GM12878 (cell line): ENCODE measurements at regions not wholly inside any gene's neighbourhood (a gene's known extent, or its start where the extent isn't known, plus 50 kb on each side); places are given as distances from the start of the nearest gene placed in this dataset.

ENCODE experiments used
- ATAC-seq: fragments of 200-7000 bp; cut with Tn5 transposase; 3 replicates; pipeline ENCODE4 v1.9.1; 2020; ENCODE audit warnings: mild to moderate bottlenecking, moderate library complexity
- BruUV-seq: library from RNA; stranded (reverse); fragments of 400-500 nt; replicated peaks from 2 replicates; lab custom pipeline; 2021; lab: Mats Ljungman, UMichigan
- CTCF ChIA-PET: fragments of 300-600 bp; sonication (Branson Sonifier 250); formaldehyde crosslinking; extraction: SDS; loops from one replicate; lab custom pipeline; 2021; ENCODE audit warnings: inconsistent platforms; lab: Yijun Ruan, JAX
- POLR2A ChIA-PET: fragments of 350-600 bp; formaldehyde crosslinking; extraction: SDS; loops from one replicate; lab custom pipeline; 2021; ENCODE audit warnings: inconsistent platforms; lab: Charles Lee
- RAD21 ChIA-PET: fragments of 300-600 bp; sonication (Branson Sonifier 250); formaldehyde crosslinking; loops from one replicate; lab custom pipeline; 2023; ENCODE audit warnings: antibody characterized with exemption; ENCODE audit not compliant: unreplicated experiment; lab: Charles Lee
- SMC1A ChIA-PET: fragments of 300-600 bp; sonication (Branson Sonifier 250); formaldehyde crosslinking; loops from one replicate; lab custom pipeline; 2023; ENCODE audit not compliant: unreplicated experiment, uncharacterized antibody; lab: Charles Lee
- DNase-seq: peaks from one replicate; pipeline ENCODE4 v3.0.0-alpha.2; 2011; ENCODE audit warnings: low read depth, low spot score
- FAIRE-seq: peaks from 3 replicates; lab custom pipeline; 2011; peaks lifted over from hg19 to GRCh38; lab: Jason Lieb, UNC
- H2AFZ ChIP-seq: 2 replicates; pipeline ENCODE4 v1.6.0; 2011; ENCODE audit warnings: low read depth, low read length, control low read depth; ENCODE audit not compliant: control insufficient read depth
- H3K27ac ChIP-seq: 2 replicates; pipeline ENCODE4 v1.5.1; 2011; ENCODE audit warnings: control low read depth; ENCODE audit not compliant: control insufficient read depth, insufficient read depth
- H3K27me3 ChIP-seq, 2 experiments: replicated peaks in 1 of 2; 2 replicates each; pipeline versions ENCODE4 v1.6.0 to v1.6.1; 2011; ENCODE audit warnings: low read length in 1 of 2; ENCODE audit not compliant: control insufficient read depth in 2 of 2, insufficient read depth in 2 of 2
- H3K36me3 ChIP-seq, 2 experiments: 2 replicates each; pipeline ENCODE4 v1.5.1; 2011; ENCODE audit warnings: low read length in 1 of 2; ENCODE audit not compliant: control insufficient read depth in 2 of 2, insufficient read depth in 2 of 2
- H3K4me1 ChIP-seq: 2 replicates; pipeline ENCODE4 v1.6.1; 2011; ENCODE audit warnings: mild to moderate bottlenecking, low read length, moderate library complexity, mixed read lengths; ENCODE audit not compliant: control insufficient read depth, insufficient read depth
- H3K4me2 ChIP-seq: 2 replicates; pipeline ENCODE4 v1.6.0; 2011; ENCODE audit warnings: control low read depth; ENCODE audit not compliant: control insufficient read depth, insufficient read depth
- H3K4me3 ChIP-seq: fragments of 200-600 bp; sonication (generic); 2 replicates; pipeline ENCODE4 v1.5.1; 2016
- H3K79me2 ChIP-seq: 2 replicates; pipeline ENCODE4 v1.6.0; 2011; ENCODE audit warnings: low read length; ENCODE audit not compliant: control insufficient read depth, insufficient read depth
- H3K9ac ChIP-seq: 2 replicates; pipeline ENCODE4 v1.8.0; 2011; ENCODE audit warnings: low read length, control low read depth, mixed read lengths; ENCODE audit not compliant: control insufficient read depth, insufficient read depth
- H3K9me3 ChIP-seq: replicated peaks from 3 replicates; pipeline ENCODE4 v1.5.1; 2011; ENCODE audit warnings: mild to moderate bottlenecking, low read length; ENCODE audit not compliant: control insufficient read depth, insufficient read depth
- H4K20me1 ChIP-seq: 2 replicates; pipeline ENCODE4 v1.6.0; 2011; ENCODE audit not compliant: control insufficient read depth, insufficient read depth
- BMI1 ChIP-seq: fragments of 450-650 bp; IDR thresholded peaks from 2 replicates; pipeline ENCODE4 v1.6.1; 2016; ENCODE audit warnings: mild to moderate bottlenecking, moderate library complexity, borderline replicate concordance
- CBFB ChIP-seq: IDR thresholded peaks from 2 replicates; pipeline ENCODE4 v1.6.1; 2016; ENCODE audit warnings: antibody characterized with exemption, low read depth
- CHD2 ChIP-seq: IDR thresholded peaks from 2 replicates; pipeline ENCODE4 v1.6.1; 2011; ENCODE audit warnings: low read depth, low read length, improper control_type of control experiment, borderline replicate concordance
- FOXK2 ChIP-seq: fragments of 450-650 bp; IDR thresholded peaks from 2 replicates; pipeline ENCODE4 v1.6.1; 2017; ENCODE audit warnings: mild to moderate bottlenecking, moderate library complexity
- HDAC6 ChIP-seq: fragments of 200-600 bp; sonication (generic); IDR thresholded peaks from one replicate; pipeline ENCODE4 v1.8.0; 2017; ENCODE audit warnings: antibody characterized with exemption; ENCODE audit not compliant: unreplicated experiment
- KLF5 ChIP-seq: fragments of 450-650 bp; IDR thresholded peaks from 2 replicates; pipeline ENCODE4 v1.6.1; 2014; ENCODE audit warnings: mild to moderate bottlenecking; ENCODE audit not compliant: partially characterized antibody
- MEF2B ChIP-seq: fragments of 450-650 bp; IDR thresholded peaks from 2 replicates; pipeline ENCODE4 v1.6.1; 2018; ENCODE audit warnings: mild to moderate bottlenecking, moderate library complexity; ENCODE audit not compliant: partially characterized antibody, poor library complexity, severe bottlenecking
- NBN ChIP-seq: fragments of 450-650 bp; IDR thresholded peaks from 2 replicates; pipeline ENCODE4 v1.6.1; 2016
- NR2C2 ChIP-seq: IDR thresholded peaks from 2 replicates; pipeline ENCODE4 v1.6.1; 2011; ENCODE audit warnings: borderline replicate concordance, low read depth; ENCODE audit not compliant: control insufficient read depth, insufficient read length
- RAD51 ChIP-seq: fragments of 450-650 bp; IDR thresholded peaks from 2 replicates; pipeline ENCODE4 v1.6.1; 2016; ENCODE audit warnings: moderate library complexity, mild to moderate bottlenecking, inconsistent platforms
- RCOR1 ChIP-seq: conservative IDR thresholded peaks from 2 replicates; pipeline ENCODE4 v1.6.1; 2012; ENCODE audit warnings: low read depth, low read length, improper control_type of control experiment
- RUNX3 ChIP-seq: IDR thresholded peaks from 2 replicates; pipeline ENCODE4 v1.6.1; 2012; ENCODE audit warnings: low read length, inconsistent platforms
- SMAD5 ChIP-seq: IDR thresholded peaks from 2 replicates; pipeline ENCODE4 v1.6.1; 2016; ENCODE audit warnings: antibody characterized with exemption, low read depth
- STAT3 ChIP-seq: IDR thresholded peaks from 2 replicates; pipeline ENCODE4 v1.6.1; 2011; ENCODE audit warnings: low read depth, low read length, improper control_type of control experiment
- ZNF217 ChIP-seq: fragments of 450-650 bp; IDR thresholded peaks from 2 replicates; pipeline ENCODE4 v1.6.1; 2017; ENCODE audit warnings: antibody characterized with exemption, mild to moderate bottlenecking
- ZNF274 ChIP-seq: IDR thresholded peaks from one replicate; pipeline ENCODE4 v1.8.0; 2011; ENCODE audit not compliant: insufficient read length, insufficient read depth
- WGBS: methylation state at CpG from one replicate; pipeline ENCODE4 v1.1.6; 2016; ENCODE audit warnings: low lambda C conversion rate; ENCODE audit not compliant: insufficient replicate concordance, insufficient coverage; ENCODE audit errors: missing lambda C conversion rate; 5-methylcytosine and 5-hydroxymethylcytosine counted together
- in situ Hi-C: fragments of 300-500 bp; cut with MboI; formaldehyde crosslinking; loops from 9 replicates; pipeline ENCODE4 v1.14.3; 2018; ENCODE audit warnings: mixed read lengths
- intact Hi-C: fragments of 100-400 bp; cut with micrococcal nuclease; formaldehyde crosslinking; loops from one replicate; pipeline ENCODE4 v1.14.2; 2022; ENCODE audit not compliant: unreplicated experiment
- TF ChIP-seq, protein P1 (sequence below): fragments of 450-650 bp; formaldehyde crosslinking; IDR thresholded peaks from 2 replicates; pipeline ENCODE4 v1.4.0; 2020; ENCODE audit warnings: mild to moderate bottlenecking, moderate library complexity
- TF ChIP-seq, protein P2 (sequence below): IDR thresholded peaks from 2 replicates; pipeline ENCODE4 v1.6.1; 2011; ENCODE audit warnings: low read depth, low read length, improper control_type of control experiment, borderline replicate concordance
- TF ChIP-seq, protein P3 (sequence below): IDR thresholded peaks from 2 replicates; pipeline ENCODE4 v1.6.1; 2011; ENCODE audit warnings: mild to moderate bottlenecking, low read depth, low read length, moderate library complexity; ENCODE audit not compliant: insufficient replicate concordance
- TF ChIP-seq, protein P4 (sequence below): IDR thresholded peaks from 2 replicates; pipeline ENCODE4 v1.6.1; 2012; ENCODE audit warnings: low read depth, low read length, improper control_type of control experiment

DNA sequence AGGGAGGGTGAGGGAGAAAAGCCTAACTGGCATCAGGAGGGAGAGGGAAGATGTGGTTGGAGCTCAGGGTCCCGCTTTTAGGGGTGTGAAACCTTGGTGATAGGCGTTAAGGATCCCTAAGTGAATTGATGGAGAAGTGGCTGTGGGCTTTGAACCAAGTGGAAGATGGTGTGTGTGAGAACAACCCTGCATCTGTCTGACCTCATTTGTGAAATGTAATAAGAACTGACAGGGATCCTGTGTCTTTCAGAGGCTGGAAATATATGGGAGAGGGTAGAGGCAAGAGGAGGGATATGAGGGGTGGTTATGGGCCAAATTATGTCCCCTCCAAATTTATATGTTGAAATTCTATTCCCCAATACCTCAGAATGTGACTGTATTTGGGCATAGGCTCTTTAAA lies 63.8 kb upstream of the NRXN3 start:
- H3K4me2 ChIP-seq, result no peak overlapping the region
- ATAC-seq (no peak), FAIRE-seq (no peak), DNase-seq (no peak)
- BruUV-seq, result no TSS peak
- H3K27ac ChIP-seq, result no peak overlapping the region
- no peaks in the 10 kb centered on the region for H4K20me1 ChIP-seq
- no peaks in the 10 kb centered on the region for H3K36me3 ChIP-seq
- H3K9ac ChIP-seq, result no peak overlapping the region
- H3K4me1 ChIP-seq, result no peaks in the 10 kb centered on the region
- TF ChIP-seq, protein P1, sequence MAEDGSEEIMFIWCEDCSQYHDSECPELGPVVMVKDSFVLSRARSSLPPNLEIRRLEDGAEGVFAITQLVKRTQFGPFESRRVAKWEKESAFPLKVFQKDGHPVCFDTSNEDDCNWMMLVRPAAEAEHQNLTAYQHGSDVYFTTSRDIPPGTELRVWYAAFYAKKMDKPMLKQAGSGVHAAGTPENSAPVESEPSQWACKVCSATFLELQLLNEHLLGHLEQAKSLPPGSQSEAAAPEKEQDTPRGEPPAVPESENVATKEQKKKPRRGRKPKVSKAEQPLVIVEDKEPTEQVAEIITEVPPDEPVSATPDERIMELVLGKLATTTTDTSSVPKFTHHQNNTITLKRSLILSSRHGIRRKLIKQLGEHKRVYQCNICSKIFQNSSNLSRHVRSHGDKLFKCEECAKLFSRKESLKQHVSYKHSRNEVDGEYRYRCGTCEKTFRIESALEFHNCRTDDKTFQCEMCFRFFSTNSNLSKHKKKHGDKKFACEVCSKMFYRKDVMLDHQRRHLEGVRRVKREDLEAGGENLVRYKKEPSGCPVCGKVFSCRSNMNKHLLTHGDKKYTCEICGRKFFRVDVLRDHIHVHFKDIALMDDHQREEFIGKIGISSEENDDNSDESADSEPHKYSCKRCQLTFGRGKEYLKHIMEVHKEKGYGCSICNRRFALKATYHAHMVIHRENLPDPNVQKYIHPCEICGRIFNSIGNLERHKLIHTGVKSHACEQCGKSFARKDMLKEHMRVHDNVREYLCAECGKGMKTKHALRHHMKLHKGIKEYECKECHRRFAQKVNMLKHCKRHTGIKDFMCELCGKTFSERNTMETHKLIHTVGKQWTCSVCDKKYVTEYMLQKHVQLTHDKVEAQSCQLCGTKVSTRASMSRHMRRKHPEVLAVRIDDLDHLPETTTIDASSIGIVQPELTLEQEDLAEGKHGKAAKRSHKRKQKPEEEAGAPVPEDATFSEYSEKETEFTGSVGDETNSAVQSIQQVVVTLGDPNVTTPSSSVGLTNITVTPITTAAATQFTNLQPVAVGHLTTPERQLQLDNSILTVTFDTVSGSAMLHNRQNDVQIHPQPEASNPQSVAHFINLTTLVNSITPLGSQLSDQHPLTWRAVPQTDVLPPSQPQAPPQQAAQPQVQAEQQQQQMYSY (CRISPR knock-in tag), result no peak
- no peak for TF ChIP-seq MEF2B
- TF ChIP-seq BMI1, result no peak
- no peak for TF ChIP-seq RCOR1
- TF ChIP-seq RAD51, result no peak
- TF ChIP-seq, protein P2, sequence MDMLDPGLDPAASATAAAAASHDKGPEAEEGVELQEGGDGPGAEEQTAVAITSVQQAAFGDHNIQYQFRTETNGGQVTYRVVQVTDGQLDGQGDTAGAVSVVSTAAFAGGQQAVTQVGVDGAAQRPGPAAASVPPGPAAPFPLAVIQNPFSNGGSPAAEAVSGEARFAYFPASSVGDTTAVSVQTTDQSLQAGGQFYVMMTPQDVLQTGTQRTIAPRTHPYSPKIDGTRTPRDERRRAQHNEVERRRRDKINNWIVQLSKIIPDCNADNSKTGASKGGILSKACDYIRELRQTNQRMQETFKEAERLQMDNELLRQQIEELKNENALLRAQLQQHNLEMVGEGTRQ, result no peak
- TF ChIP-seq NR2C2, result no peak
- TF ChIP-seq ZNF274, result no peak
- no peak for TF ChIP-seq FOXK2
- TF ChIP-seq ZNF217, result no peak
- TF ChIP-seq, protein P3, sequence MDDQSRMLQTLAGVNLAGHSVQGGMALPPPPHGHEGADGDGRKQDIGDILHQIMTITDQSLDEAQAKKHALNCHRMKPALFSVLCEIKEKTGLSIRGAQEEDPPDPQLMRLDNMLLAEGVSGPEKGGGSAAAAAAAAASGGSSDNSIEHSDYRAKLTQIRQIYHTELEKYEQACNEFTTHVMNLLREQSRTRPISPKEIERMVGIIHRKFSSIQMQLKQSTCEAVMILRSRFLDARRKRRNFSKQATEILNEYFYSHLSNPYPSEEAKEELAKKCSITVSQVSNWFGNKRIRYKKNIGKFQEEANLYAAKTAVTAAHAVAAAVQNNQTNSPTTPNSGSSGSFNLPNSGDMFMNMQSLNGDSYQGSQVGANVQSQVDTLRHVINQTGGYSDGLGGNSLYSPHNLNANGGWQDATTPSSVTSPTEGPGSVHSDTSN, result no peak
- TF ChIP-seq SMAD5, result no peak
- no peak for TF ChIP-seq KLF5
- no peak for TF ChIP-seq STAT3
- no peak for TF ChIP-seq HDAC6
- TF ChIP-seq NBN, result no peak
- TF ChIP-seq RUNX3, result no peak
- no peak for TF ChIP-seq CHD2
- TF ChIP-seq, protein P4, sequence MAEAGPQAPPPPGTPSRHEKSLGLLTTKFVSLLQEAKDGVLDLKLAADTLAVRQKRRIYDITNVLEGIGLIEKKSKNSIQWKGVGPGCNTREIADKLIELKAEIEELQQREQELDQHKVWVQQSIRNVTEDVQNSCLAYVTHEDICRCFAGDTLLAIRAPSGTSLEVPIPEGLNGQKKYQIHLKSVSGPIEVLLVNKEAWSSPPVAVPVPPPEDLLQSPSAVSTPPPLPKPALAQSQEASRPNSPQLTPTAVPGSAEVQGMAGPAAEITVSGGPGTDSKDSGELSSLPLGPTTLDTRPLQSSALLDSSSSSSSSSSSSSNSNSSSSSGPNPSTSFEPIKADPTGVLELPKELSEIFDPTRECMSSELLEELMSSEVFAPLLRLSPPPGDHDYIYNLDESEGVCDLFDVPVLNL, result no peak
- no peak for TF ChIP-seq CBFB
- WGBS, result 0% methylated on average over 2 of the region's 2 CpGs
- H3K79me2 ChIP-seq, result no peaks in the 10 kb centered on the region
- CTCF ChIA-PET, result no interaction called here
- no peak overlapping the region for H3K4me3 ChIP-seq
- no peaks in the 10 kb centered on the region for H3K9me3 ChIP-seq
- H2AFZ ChIP-seq, result no peak overlapping the region
- SMC1A ChIA-PET, result no interaction called here
- POLR2A ChIA-PET, result no interaction called here
- intact Hi-C loops, result no loop called here
- RAD21 ChIA-PET, result no interaction called here
- H3K27me3 ChIP-seq, result no peaks in the 10 kb centered on the region; a peak in 1 of 4 replicates
- in situ Hi-C loops, result no loop called here
